Activated CD8-positive, alpha-beta memory T cell treated with anti-CD3 and anti-CD28 coated beads for 48 hours (primary cell): ENCODE measurements at regions not wholly inside any gene's neighbourhood (a gene's known extent, or its start where the extent isn't known, plus 50 kb on each side); places are given as distances from the start of the nearest gene placed in this dataset.
"Not testable (repeated sequence)": the region's sequence is repeated elsewhere in the genome, so short reads cannot be mapped to it uniquely, and the experiment has no call there.

ENCODE experiments used
- DNase-seq, 3 experiments: peaks; one replicate each; pipeline ENCODE4 v3.0.0-alpha.2; 2020; ENCODE audit warnings: low read depth in 2 of 3, low spot score in 2 of 3

DNA sequence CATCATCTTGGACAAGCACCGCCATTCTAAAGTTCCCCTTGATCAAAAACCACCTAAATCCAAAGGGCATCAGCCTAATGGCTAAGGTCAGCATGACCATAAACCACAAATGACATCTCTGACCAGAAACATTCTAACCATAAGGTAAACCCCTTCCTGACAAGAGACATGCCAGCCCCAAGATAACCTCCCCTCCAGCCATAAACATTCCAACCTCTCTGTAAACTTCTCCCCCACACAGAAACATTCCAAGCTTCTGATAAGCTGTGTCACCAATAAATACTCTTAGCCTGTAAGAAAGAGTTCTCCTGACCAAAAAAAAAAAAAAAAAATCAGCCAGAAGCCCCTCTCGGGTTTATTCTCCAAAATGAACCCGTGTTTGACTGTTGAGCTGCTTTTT, 268.2 kb downstream of the RNF152 start:
- not testable (repeated sequence) for DNase-seq

DNA sequence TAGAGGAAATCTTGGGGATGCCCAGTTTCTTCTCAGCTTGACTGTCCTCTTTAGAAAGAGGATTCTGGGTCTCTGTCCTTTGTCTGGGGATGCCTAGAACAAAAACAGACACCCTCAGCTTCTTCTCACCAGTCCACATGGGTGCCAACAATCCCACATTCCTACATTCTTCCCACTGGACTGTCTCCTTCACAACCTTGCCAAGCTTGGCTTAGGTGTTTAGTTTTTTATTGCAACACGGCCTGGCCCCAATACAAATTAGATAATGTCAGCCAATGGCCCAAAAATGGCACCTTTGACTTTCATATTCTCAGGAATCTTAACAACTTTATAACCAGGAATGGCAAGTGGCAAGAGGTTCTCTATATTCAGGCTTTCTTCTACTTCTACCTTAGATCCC, 273.0 kb downstream of the RNF152 start:
- DNase-seq, result no peak

- no peak for DNase-seq
Observed at GRCh38 chr18:61618816-61619215, 274.0 kb downstream of the RNF152 start.

GRCh38 chr18:61616111-61616610, 276.6 kb downstream of the RNF152 start:
- DNase-seq, result no peak

DNA sequence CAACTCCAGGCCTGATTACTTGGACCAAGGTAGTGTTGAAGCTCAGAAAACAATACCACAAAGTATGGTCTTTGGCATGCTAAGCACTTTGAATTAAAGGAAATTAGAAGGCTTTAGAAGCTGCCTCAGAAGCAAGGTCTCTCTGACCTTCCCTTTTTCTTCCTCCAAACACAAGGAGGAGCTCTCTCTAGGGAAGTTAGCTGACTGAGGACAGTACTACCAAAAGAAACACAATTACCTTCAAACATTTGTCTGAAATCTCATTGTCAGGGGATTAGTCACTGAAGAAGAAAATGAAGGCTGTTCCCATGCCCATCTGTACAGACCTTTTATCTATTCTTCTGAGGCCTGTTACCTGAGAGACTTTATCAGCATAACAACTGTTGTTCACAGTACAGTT, 279.3 kb downstream of the CDH20 start:
- no peak for DNase-seq

- DNase-seq, result no peak
Observed at GRCh38 chr18:61609131-61609530, 275.9 kb downstream of the CDH20 start.

GRCh38 chr18:61608316-61608715, 275.1 kb downstream of the CDH20 start:
- DNase-seq, result no peak

- no peak for DNase-seq
Observed at GRCh38 chr18:61607867-61608266, 274.6 kb downstream of the CDH20 start.

GRCh38 chr18:61606759-61607158, 273.5 kb downstream of the CDH20 start:
- DNase-seq, result no peak

DNA sequence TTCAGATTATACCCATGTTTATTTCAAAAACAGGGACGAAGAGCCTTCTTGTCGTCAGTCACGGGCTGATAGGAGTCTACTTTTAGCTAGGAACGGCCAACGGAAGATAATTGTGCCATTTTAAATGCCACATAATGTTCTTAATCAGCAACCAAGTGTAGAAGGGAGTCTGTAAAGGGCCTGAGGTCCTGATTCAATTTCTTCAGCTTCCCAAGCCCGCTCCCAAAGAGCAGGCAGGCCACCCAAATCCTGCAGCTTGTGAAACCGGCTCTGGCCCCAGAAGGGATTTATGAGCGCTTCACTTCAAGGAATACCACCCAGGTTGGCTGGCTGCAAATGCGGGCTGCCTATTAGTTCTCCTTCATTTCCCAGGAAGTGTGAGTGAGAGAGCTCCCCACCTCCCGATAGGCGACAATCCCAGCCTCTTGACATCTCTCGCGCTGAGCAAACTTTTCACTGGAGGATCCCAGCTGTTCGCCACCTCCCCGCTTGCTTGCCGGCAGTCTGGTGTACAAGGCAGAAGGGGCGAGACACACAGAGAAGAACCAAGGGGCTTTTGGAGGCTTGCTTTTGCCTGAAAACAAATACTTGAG, 272.9 kb downstream of the CDH20 start:
- DNase-seq, result no peak

GRCh38 chr18:61605376-61606067, 272.3 kb downstream of the CDH20 start:
- DNase-seq, result no peak
